Osteoblast (primary cell): ENCODE measurements at regions not wholly inside any gene's neighbourhood (a gene's known extent, or its start where the extent isn't known, plus 50 kb on each side); places are given as distances from the start of the nearest gene placed in this dataset.

Source experiments
- DNase-seq: peaks from one replicate; pipeline ENCODE4 v3.0.0; 2011; ENCODE audit warnings: low spot score, mixed read lengths; ENCODE audit not compliant: insufficient read length; ENCODE audit errors: missing footprints
- H2AFZ ChIP-seq: 2 replicates; pipeline ENCODE4 v1.6.0; 2011; ENCODE audit warnings: mild to moderate bottlenecking, low read length
- H3K27ac ChIP-seq: 2 replicates; pipeline ENCODE4 v1.5.1; 2011; ENCODE audit warnings: mild to moderate bottlenecking, low read depth, low read length, moderate library complexity
- H3K27me3 ChIP-seq: 2 replicates; pipeline ENCODE4 v1.6.0; 2012; ENCODE audit warnings: mild to moderate bottlenecking, control low read depth, inconsistent platforms, low read length, moderate library complexity; ENCODE audit not compliant: insufficient read depth
- H3K36me3 ChIP-seq: 2 replicates; pipeline ENCODE4 v1.5.1; 2011; ENCODE audit warnings: mild to moderate bottlenecking, low read length, control low read depth, moderate library complexity; ENCODE audit not compliant: insufficient read depth
- H3K4me1 ChIP-seq: 2 replicates; pipeline ENCODE4 v1.5.1; 2011; ENCODE audit warnings: mild to moderate bottlenecking, low read length, control low read depth, moderate library complexity; ENCODE audit not compliant: insufficient read depth
- H3K4me2 ChIP-seq: 2 replicates; pipeline ENCODE4 v1.6.0; 2011; ENCODE audit warnings: mild to moderate bottlenecking, low read length; ENCODE audit not compliant: insufficient read depth
- H3K4me3 ChIP-seq: fragments of 200-600 bp; sonication (generic); 3 replicates; pipeline ENCODE4 v1.5.1; 2012; ENCODE audit warnings: mild to moderate bottlenecking, low read length, inconsistent platforms; ENCODE audit not compliant: insufficient read depth
- H3K79me2 ChIP-seq: 2 replicates; pipeline ENCODE4 v1.6.0; 2012; ENCODE audit warnings: mild to moderate bottlenecking, low read length, control low read depth, inconsistent platforms; ENCODE audit not compliant: insufficient read depth
- H3K9me3 ChIP-seq: 2 replicates; pipeline ENCODE4 v1.5.1; 2011; ENCODE audit warnings: low read depth, low read length, control low read depth
- H4K20me1 ChIP-seq: 2 replicates; pipeline ENCODE4 v1.6.0; 2012; ENCODE audit warnings: mild to moderate bottlenecking, low read length, control low read depth; ENCODE audit not compliant: insufficient read depth
- TF ChIP-seq, protein P1 (sequence below): IDR thresholded peaks from 2 replicates; pipeline ENCODE4 v1.5.1; 2011; ENCODE audit warnings: mild to moderate bottlenecking, low read depth, low read length, moderate library complexity; ENCODE audit errors: extremely low read depth

DNA sequence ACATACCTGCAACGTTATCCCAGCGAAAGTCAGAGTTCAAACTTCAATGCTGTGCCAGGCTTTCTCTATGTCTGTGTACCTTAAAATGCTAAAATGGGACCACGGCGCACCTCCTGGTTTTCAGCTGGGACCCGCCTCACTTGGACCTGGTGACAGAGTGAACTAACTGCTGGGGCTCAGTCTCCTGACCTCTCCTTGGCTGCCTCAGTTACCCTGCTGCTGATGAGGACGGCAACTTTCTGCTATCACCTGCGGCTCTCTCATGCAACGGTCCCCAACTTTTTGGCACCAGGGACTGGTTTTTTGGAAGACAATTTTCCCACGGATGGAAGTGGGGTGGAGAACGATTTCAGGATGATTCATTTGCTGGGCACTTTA, 402.8 kb downstream of the BRD1 start:
- Histone ChIP-seq H3K27ac (no peak overlapping the region), H3K79me2 (no peaks in the 10 kb centered on the region), H4K20me1 (no peaks in the 10 kb centered on the region), H3K4me3 (no peak overlapping the region), H3K27me3 (no peaks in the 10 kb centered on the region), H3K36me3 (no peaks in the 10 kb centered on the region), H3K4me2 (no peak overlapping the region), H3K4me1 (no peaks in the 10 kb centered on the region), H2AFZ (no peak overlapping the region), H3K9me3 (no peaks in the 10 kb centered on the region)
- TF ChIP-seq, protein P1, sequence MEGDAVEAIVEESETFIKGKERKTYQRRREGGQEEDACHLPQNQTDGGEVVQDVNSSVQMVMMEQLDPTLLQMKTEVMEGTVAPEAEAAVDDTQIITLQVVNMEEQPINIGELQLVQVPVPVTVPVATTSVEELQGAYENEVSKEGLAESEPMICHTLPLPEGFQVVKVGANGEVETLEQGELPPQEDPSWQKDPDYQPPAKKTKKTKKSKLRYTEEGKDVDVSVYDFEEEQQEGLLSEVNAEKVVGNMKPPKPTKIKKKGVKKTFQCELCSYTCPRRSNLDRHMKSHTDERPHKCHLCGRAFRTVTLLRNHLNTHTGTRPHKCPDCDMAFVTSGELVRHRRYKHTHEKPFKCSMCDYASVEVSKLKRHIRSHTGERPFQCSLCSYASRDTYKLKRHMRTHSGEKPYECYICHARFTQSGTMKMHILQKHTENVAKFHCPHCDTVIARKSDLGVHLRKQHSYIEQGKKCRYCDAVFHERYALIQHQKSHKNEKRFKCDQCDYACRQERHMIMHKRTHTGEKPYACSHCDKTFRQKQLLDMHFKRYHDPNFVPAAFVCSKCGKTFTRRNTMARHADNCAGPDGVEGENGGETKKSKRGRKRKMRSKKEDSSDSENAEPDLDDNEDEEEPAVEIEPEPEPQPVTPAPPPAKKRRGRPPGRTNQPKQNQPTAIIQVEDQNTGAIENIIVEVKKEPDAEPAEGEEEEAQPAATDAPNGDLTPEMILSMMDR, result no peak
- DNase-seq, result no peak

DNA sequence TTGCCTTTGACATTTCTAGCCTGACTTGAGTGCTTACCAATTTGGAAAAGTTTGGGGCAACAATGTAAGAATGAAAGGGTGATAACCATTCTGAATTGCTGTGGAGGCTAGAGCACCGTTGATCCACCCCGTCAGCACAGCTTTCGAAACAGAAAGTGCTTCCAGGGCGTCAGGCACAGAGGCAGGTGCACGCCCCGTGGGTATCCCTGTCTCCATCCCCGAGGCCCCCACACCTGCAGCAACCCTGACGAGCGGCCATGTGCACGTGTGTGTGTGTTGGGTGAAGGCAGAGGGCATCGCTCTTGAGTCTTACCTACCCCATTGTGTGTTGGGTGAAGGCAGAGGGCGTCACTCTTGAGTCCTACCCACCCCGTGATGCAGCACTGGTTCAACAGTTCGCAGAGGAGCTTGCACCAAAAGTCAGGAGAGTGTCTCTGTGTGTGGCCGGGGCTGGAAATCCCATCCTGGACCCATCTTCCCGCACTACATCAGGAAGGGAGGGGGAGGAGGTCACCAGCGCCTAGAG, 404.5 kb downstream of the BRD1 start:
- Histone ChIP-seq H3K4me3 (no peak overlapping the region), H3K36me3 (no peaks in the 10 kb centered on the region), H4K20me1 (no peaks in the 10 kb centered on the region), H2AFZ (no peak overlapping the region), H3K4me2 (no peak overlapping the region), H3K79me2 (no peaks in the 10 kb centered on the region), H3K27me3 (no peaks in the 10 kb centered on the region), H3K9me3 (no peaks in the 10 kb centered on the region), H3K4me1 (no peaks in the 10 kb centered on the region), H3K27ac (no peak overlapping the region)
- peak; percentile 25 for DNase-seq
- TF ChIP-seq, protein P1, result no peak

DNA sequence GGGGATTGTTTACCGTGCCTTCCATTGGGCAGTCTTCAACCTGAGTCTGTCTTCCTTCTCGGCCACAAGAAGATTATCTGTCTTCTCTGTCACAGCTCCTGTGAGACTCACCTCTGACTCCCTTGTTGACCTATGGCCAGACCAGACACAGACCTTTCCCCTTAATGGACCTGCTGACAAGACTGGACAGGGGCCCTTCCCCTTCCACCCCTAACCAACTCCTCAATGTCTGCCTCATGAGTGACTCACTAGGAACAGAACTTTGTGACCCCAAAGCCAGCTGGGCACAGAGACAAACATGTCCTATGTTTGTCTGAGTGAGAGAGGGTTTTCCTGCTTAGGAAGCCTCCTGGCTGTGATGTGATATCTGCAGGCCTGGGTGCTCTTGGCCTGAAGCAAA, 405.0 kb downstream of the BRD1 start:
- TF ChIP-seq, protein P1, result no peak
- Histone ChIP-seq H3K27me3 (no peaks in the 10 kb centered on the region), H3K79me2 (no peaks in the 10 kb centered on the region), H3K4me1 (no peaks in the 10 kb centered on the region), H3K27ac (no peak overlapping the region), H4K20me1 (no peaks in the 10 kb centered on the region), H3K9me3 (no peaks in the 10 kb centered on the region), H3K36me3 (no peaks in the 10 kb centered on the region), H3K4me2 (no peak overlapping the region), H3K4me3 (no peak overlapping the region), H2AFZ (no peak overlapping the region)
- peak; percentile 13 for DNase-seq

DNA sequence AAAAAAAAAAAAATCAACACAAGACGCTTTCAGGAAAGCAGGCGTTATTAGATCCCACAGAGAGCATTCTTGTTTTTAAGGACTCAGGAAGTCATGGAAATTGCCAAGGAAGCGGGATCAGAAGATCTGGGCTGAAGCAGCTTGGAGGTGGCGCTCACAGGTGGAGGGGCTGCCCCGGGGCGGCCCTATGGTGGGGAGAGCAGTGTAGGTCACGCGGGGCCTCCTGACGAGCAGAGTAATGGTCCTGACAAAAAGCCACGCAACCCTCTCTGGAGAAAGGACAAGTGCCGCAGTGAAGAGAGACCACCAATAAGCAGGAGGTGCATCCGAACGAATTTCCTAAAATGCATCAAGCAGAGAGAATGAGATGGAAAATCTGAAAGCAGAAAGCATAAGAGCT, 407.0 kb downstream of the BRD1 start:
- Histone ChIP-seq H3K36me3 (no peaks in the 10 kb centered on the region), H3K27ac (no peak overlapping the region), H3K4me3 (no peak overlapping the region), H3K9me3 (no peaks in the 10 kb centered on the region), H3K4me2 (no peak overlapping the region), H2AFZ (no peak overlapping the region), H3K27me3 (no peaks in the 10 kb centered on the region), H3K4me1 (no peaks in the 10 kb centered on the region), H3K79me2 (no peaks in the 10 kb centered on the region), H4K20me1 (no peaks in the 10 kb centered on the region)
- TF ChIP-seq, protein P1, result no peak
- DNase-seq, result no peak
